Gastrocnemius medialis (tissue), 4 donors: ENCODE measurements at regions not wholly inside any gene's neighbourhood (a gene's known extent, or its start where the extent isn't known, plus 50 kb on each side); places are given as distances from the start of the nearest gene placed in this dataset.

Experiments
- ATAC-seq, 2 donors: fragments of 150-250 bp; one replicate each; pipeline ENCODE4 v1.9.1; 2016
- DNase-seq, 2 donors: peaks; one replicate each; pipeline ENCODE4 v3.0.0-alpha.2; 2019
- H3K27ac ChIP-seq, 4 donors: fragments of 200-600 bp; sonication (generic); 1 replicate in 1 of 4; 2 replicates in 3 of 4; pipeline ENCODE4 v1.5.1; 2016 to 2018; ENCODE audit warnings: mild to moderate bottlenecking in 2 of 4, moderate library complexity in 1 of 4
- H3K27me3 ChIP-seq, 3 donors: fragments of 200-600 bp; sonication (generic) in 2 of 3; 1 replicate in 1 of 3; 2 replicates in 2 of 3; pipeline versions ENCODE4 v1.5.1 to v1.6.0; 2016 to 2019; ENCODE audit warnings: mild to moderate bottlenecking in 1 of 3, moderate library complexity in 1 of 3
- H3K36me3 ChIP-seq, 2 donors: fragments of 200-600 bp; sonication (generic) in 1 of 2; one replicate each; pipeline ENCODE4 v1.5.1; 2017 to 2018
- H3K4me1 ChIP-seq, 2 donors: fragments of 200-600 bp; sonication (generic) in 1 of 2; one replicate each; pipeline ENCODE4 v1.5.1; 2016 to 2017; ENCODE audit warnings: mild to moderate bottlenecking in 2 of 2
- H3K4me3 ChIP-seq, 4 donors: fragments of 200-600 bp; sonication (generic) in 3 of 4; 1 replicate in 1 of 4; 2 replicates in 3 of 4; pipeline ENCODE4 v1.5.1; 2016 to 2019; ENCODE audit warnings: mild to moderate bottlenecking in 2 of 4
- H3K9me3 ChIP-seq, 3 donors: fragments of 200-600 bp; sonication (generic) in 2 of 3; 1 replicate in 1 of 3; 2 replicates in 2 of 3; pipeline ENCODE4 v1.5.1; 2016 to 2019
- CTCF ChIP-seq, 5 experiments: fragments of 450-650 bp in 3 of 5; fragments of 200-600 bp in 2 of 5; sonication (generic) in 2 of 5; IDR thresholded peaks in 4 of 5; conservative IDR thresholded peaks in 1 of 5; 1 replicate in 4 of 5; 2 replicates in 1 of 5; pipeline ENCODE4 v1.5.1; 2016 to 2019; ENCODE audit warnings: antibody characterized with exemption in 5 of 5, mild to moderate bottlenecking in 3 of 5, moderate library complexity in 3 of 5
- POLR2A ChIP-seq, 2 donors: fragments of 450-650 bp; IDR thresholded peaks; one replicate each; pipeline ENCODE4 v1.6.1; 2017; ENCODE audit warnings: antibody characterized with exemption in 2 of 2, mild to moderate bottlenecking in 2 of 2, moderate library complexity in 2 of 2
- in situ Hi-C, 4 donors: fragments of 200-750 bp; cut with MboI; loops; one replicate each; pipeline versions ENCODE4 v1.15.0 to v1.8.0; 2017; ENCODE audit warnings: low sequenced_read_pairs in 4 of 4
- intact Hi-C: fragments of 100-400 bp; cut with DNase I; formaldehyde crosslinking; loops from one replicate; pipeline ENCODE4 v1.15.1; 2023; ENCODE audit warnings: low total_unique reads

GRCh38 chr6:170018422-170018935, 267.1 kb downstream of the ERMARD start:
- in situ Hi-C loops, result no loop called here
- DNase-seq, result no peak

GRCh38 chr6:170017603-170018320, 266.3 kb downstream of the ERMARD start:
- ATAC-seq (no peak), DNase-seq (no peak)
- TF ChIP-seq CTCF (IDR thresholded peaks at IDR 0.05 in 4 of 5, conservative IDR thresholded peaks at IDR 0.05 in 1 of 5) (no peak), POLR2A (IDR thresholded peaks at IDR 0.05) (no peak)
- Histone ChIP-seq H3K27me3 (no peaks in the 10 kb centered on the region), H3K4me1 (peaks cover 0 to 8% of the 10 kb centered on the region in 2 donors), H3K9me3 (no peaks in the 10 kb centered on the region), H3K4me3 (no peak overlapping the region), H3K27ac (no peak overlapping the region), H3K36me3 (no peaks in the 10 kb centered on the region)
- in situ Hi-C loops (no loop called here), intact Hi-C loops (no loop called here)

More at GRCh38 chr6:170018422-170018935, 267.1 kb downstream of the ERMARD start:
- Histone ChIP-seq H3K4me3 (no peak overlapping the region), H3K27me3 (no peaks in the 10 kb centered on the region), H3K9me3 (no peaks in the 10 kb centered on the region), H3K36me3 (no peaks in the 10 kb centered on the region), H3K27ac (no peak overlapping the region), H3K4me1 (peaks cover 0 to 8% of the 10 kb centered on the region in 2 donors)
- ATAC-seq, result no peak
- TF ChIP-seq POLR2A (IDR thresholded peaks at IDR 0.05) (no peak), CTCF (IDR thresholded peaks at IDR 0.05 in 4 of 5, conservative IDR thresholded peaks at IDR 0.05 in 1 of 5) (no peak)
- intact Hi-C loops, result no loop called here

GRCh38 chr6:170013815-170014214, 262.4 kb downstream of the ERMARD start:
- no peaks in the 10 kb centered on the region for H3K9me3 ChIP-seq
- intact Hi-C loops, result no loop called here
- no peak for ATAC-seq
- no peaks in the 10 kb centered on the region for H3K36me3 ChIP-seq
- H3K4me3 ChIP-seq, result no peak overlapping the region
- H3K4me1 ChIP-seq, result peaks cover 10 to 11% of the 10 kb centered on the region in 2 donors
- no peak for DNase-seq
- in situ Hi-C loops, result no loop called here
- H3K27me3 ChIP-seq, result no peaks in the 10 kb centered on the region
- TF ChIP-seq POLR2A (IDR thresholded peaks at IDR 0.05) (no peak), CTCF (IDR thresholded peaks at IDR 0.05 in 4 of 5, conservative IDR thresholded peaks at IDR 0.05 in 1 of 5) (no peak)
- no peak overlapping the region for H3K27ac ChIP-seq

- H3K4me1 ChIP-seq, result peaks cover 10 to 11% of the 10 kb centered on the region in 2 donors
- H3K27me3 ChIP-seq, result no peaks in the 10 kb centered on the region
- H3K36me3 ChIP-seq, result no peaks in the 10 kb centered on the region
- ATAC-seq (no peak), DNase-seq (no peak)
- H3K4me3 ChIP-seq, result no peak overlapping the region
- in situ Hi-C loops, result no loop called here
- intact Hi-C loops, result no loop called here
- H3K27ac ChIP-seq, result peak overlapping the region in 1 of 4 donors; percentile 1
- H3K9me3 ChIP-seq, result no peaks in the 10 kb centered on the region
- TF ChIP-seq CTCF (IDR thresholded peaks at IDR 0.05 in 4 of 5, conservative IDR thresholded peaks at IDR 0.05 in 1 of 5) (no peak), POLR2A (IDR thresholded peaks at IDR 0.05) (no peak)
These were observed 260.6 kb downstream of the ERMARD start for GRCh38 chr6:170012037-170012330.
